ENCODE measurements at regions not wholly inside any gene's neighbourhood (a gene's known extent, or its start where the extent isn't known, plus 50 kb on each side); places are given as distances from the start of the nearest gene placed in this dataset.

DNA sequence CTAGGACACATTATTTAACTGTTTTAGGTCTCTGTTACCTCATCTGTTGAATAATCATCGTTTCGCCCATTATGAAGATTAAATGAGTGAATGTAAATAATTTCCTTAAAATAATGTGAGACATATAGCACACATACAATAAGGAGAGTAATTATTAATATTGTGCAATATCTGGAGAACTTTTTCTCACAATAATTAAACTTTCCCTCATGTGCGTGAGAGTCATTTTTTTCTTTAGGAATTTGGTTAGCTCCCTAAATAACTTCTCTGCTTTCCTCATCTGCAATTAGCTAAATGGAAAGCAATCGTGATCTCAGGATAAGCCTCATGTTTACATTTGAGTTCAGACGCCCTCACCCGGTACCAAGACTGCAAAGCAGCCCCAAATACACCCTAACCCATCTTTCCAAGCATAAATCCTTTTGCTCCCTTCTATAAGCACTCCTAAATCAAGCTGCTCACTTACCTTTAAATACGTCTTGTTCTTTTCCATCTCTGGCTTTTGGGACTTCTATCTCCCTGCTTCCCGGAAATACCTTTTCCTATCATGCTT lies 78.8 kb downstream of the MZT1 start:
- no peak overlapping the region for H3K27ac ChIP-seq (ENCODE audit: low read length)

DNA sequence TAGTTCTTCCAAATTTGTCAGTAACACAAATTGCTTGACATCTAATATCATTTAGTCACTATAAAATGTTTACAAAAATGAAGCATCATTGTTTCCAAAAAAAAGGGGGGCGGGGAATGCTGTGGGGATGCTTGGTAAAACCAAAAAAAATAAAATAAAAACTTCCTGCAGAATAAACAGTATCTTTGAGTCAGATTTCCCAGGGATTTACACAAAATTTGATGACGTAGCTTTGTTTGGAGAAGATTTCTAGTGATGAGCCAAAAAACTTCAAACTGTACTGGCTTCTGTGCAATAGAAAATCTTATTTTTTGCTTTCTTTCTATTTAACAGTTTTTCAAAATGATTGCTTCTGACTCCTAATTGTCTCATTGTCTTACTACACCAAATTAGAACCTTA lies 80.0 kb downstream of the MZT1 start:
- Histone ChIP-seq H3K9me2 (replicated peaks; ENCODE audit: insufficient read depth, low read length) (no peaks in the 10 kb centered on the region), H3K79me2 (ENCODE audit: low read length) (no peaks in the 10 kb centered on the region), H3K9me3 (replicated peaks; ENCODE audit: insufficient read depth, low read length) (no peaks in the 10 kb centered on the region), H3K36me3 (replicated peaks; ENCODE audit: insufficient read depth, low read length) (no peaks in the 10 kb centered on the region), H3K27me3 (replicated peaks; ENCODE audit: insufficient read depth, low read length) (no peaks in the 10 kb centered on the region), H2AFZ (ENCODE audit: low read length) (no peak overlapping the region), H3K9ac (ENCODE audit: low read length) (no peak overlapping the region), H3K4me2 (ENCODE audit: low read depth, low read length) (no peak overlapping the region), H4K20me1 (ENCODE audit: insufficient read depth, low read length) (no peaks in the 10 kb centered on the region), H3K4me1 (ENCODE audit: low read length) (no peaks in the 10 kb centered on the region), H3K27ac (ENCODE audit: low read length) (no peak overlapping the region), H3K4me3 (ENCODE audit: low read length) (no peak overlapping the region), H3F3A (ENCODE audit: insufficient read depth, low read length) (no peaks in the 10 kb centered on the region)
- TF ChIP-seq CTCF (IDR thresholded peaks at IDR 0.05; ENCODE audit: low read length) (no peak), EZH2phosphoT487 (IDR thresholded peaks at IDR 0.05; ENCODE audit: low read length) (no peak), EZH2 (optimal IDR thresholded peaks at IDR 0.05; ENCODE audit: low read depth, low read length) (no peak)
- no peak for DNase-seq

More for the DNA sequence above, 78.8 kb downstream of the MZT1 start:
- Histone ChIP-seq H3K9me3 (replicated peaks; ENCODE audit: insufficient read depth, low read length) (no peaks in the 10 kb centered on the region), H3K4me1 (ENCODE audit: low read length) (no peaks in the 10 kb centered on the region), H4K20me1 (ENCODE audit: insufficient read depth, low read length) (no peaks in the 10 kb centered on the region), H3K36me3 (replicated peaks; ENCODE audit: insufficient read depth, low read length) (no peaks in the 10 kb centered on the region), H3K9me2 (replicated peaks; ENCODE audit: insufficient read depth, low read length) (no peaks in the 10 kb centered on the region), H3K27me3 (replicated peaks; ENCODE audit: insufficient read depth, low read length) (no peaks in the 10 kb centered on the region), H3F3A (ENCODE audit: insufficient read depth, low read length) (no peaks in the 10 kb centered on the region), H3K9ac (ENCODE audit: low read length) (no peak overlapping the region), H3K4me2 (ENCODE audit: low read depth, low read length) (no peak overlapping the region), H3K79me2 (ENCODE audit: low read length) (no peaks in the 10 kb centered on the region), H2AFZ (ENCODE audit: low read length) (no peak overlapping the region), H3K4me3 (ENCODE audit: low read length) (no peak overlapping the region)
- TF ChIP-seq EZH2phosphoT487 (IDR thresholded peaks at IDR 0.05; ENCODE audit: low read length) (no peak), CTCF (IDR thresholded peaks at IDR 0.05; ENCODE audit: low read length) (no peak), EZH2 (optimal IDR thresholded peaks at IDR 0.05; ENCODE audit: low read depth, low read length) (no peak)
- no peak for DNase-seq

GRCh38 chr13:72645521-72645920 lies 81.9 kb downstream of the MZT1 start:
- Histone ChIP-seq H4K20me1 (ENCODE audit: insufficient read depth, low read length) (no peaks in the 10 kb centered on the region), H3K4me3 (ENCODE audit: low read length) (no peak overlapping the region), H3K4me1 (ENCODE audit: low read length) (no peaks in the 10 kb centered on the region), H3K36me3 (replicated peaks; ENCODE audit: insufficient read depth, low read length) (no peaks in the 10 kb centered on the region), H3K9me3 (replicated peaks; ENCODE audit: insufficient read depth, low read length) (no peaks in the 10 kb centered on the region), H3K79me2 (ENCODE audit: low read length) (no peaks in the 10 kb centered on the region), H2AFZ (ENCODE audit: low read length) (no peak overlapping the region), H3K9ac (ENCODE audit: low read length) (no peak overlapping the region), H3K4me2 (ENCODE audit: low read depth, low read length) (no peak overlapping the region), H3K27me3 (replicated peaks; ENCODE audit: insufficient read depth, low read length) (no peaks in the 10 kb centered on the region), H3F3A (ENCODE audit: insufficient read depth, low read length) (no peaks in the 10 kb centered on the region), H3K9me2 (replicated peaks; ENCODE audit: insufficient read depth, low read length) (no peaks in the 10 kb centered on the region), H3K27ac (ENCODE audit: low read length) (no peak overlapping the region)
- no peak for DNase-seq
- no peak for TF ChIP-seq EZH2phosphoT487 (IDR thresholded peaks at IDR 0.05; ENCODE audit: low read length)
- TF ChIP-seq EZH2 (optimal IDR thresholded peaks at IDR 0.05; ENCODE audit: low read depth, low read length) = no peak
- no peak for TF ChIP-seq CTCF (IDR thresholded peaks at IDR 0.05; ENCODE audit: low read length)
